ENCODE measurements at regions not wholly inside any gene's neighbourhood (a gene's known extent, or its start where the extent isn't known, plus 50 kb on each side); places are given as distances from the start of the nearest gene placed in this dataset.

GRCh38 chr3:177431525-177432176 lies 234.4 kb upstream of the TBL1XR1 start:
- DNase-seq (ENCODE audit: low read depth), result no peak

GRCh38 chr3:177435301-177435700 lies 238.0 kb upstream of the TBL1XR1 start:
- no peak for DNase-seq (ENCODE audit: low read depth)

- DNase-seq (ENCODE audit: low read depth), result no peak
Observed at GRCh38 chr3:177437513-177438337, 240.4 kb upstream of the TBL1XR1 start.

DNA sequence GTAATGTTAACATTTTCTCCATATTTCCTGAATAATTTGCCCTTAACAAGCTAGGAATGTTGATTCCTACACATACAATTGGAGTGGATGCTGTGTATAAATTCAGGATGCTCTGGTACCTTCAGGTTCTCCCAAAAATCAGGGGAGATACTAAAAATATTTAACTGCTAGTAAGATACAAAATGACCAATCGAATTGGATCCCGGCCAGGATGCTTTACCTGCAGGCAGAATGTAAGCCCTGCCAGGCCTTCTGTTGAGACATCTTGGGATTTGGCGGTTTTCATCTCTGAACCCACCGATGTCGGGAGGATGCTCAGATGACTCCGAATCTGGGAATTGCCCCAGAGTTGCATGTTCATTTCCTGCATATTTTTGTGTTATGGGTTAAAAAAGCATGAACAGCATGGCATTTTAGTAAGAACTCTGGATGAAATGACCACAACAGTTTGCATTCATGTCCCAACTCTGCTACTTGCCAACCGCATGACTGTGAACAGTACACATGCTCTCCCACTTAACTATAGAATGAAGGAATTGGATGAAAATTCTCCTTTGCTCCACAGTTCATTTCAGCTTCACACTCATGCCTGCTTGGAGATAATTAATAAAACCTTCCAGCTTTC lies 241.4 kb upstream of the TBL1XR1 start:
- no peak for DNase-seq (ENCODE audit: low read depth)

- DNase-seq (ENCODE audit: low read depth), result peak; percentile 57
Observed at GRCh38 chr3:177439694-177440269, 242.5 kb upstream of the TBL1XR1 start.

DNA sequence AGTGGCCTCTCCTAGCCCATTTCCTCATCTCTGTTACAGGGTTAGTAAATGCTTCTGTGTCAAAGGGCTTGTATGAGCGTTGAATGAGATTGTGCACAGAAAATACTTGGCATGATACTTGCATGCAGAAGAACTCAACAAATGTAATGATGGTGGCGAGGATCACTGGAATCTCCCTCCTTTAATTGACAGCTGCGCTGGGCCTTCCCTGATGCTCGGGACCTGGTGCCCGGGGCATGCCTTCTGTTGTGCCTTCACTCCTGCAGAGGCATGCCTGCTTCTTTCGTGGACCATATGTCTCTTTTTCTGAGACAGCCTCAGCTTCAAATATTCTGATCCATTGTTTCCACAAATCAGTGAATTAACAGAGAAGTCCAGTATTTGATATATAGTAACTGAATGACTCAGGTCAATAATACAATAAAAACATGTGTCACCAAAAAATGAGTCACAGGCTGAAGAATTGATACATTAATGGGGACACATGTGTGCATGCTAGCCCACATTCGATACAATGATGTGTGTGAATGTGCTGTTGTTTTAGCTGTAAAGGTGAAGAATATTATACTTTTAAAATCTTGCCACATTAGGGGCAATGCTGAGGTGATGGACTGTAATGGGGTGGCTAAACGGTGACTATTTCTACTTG lies 243.3 kb upstream of the TBL1XR1 start:
- DNase-seq (ENCODE audit: low read depth), result no peak

DNA sequence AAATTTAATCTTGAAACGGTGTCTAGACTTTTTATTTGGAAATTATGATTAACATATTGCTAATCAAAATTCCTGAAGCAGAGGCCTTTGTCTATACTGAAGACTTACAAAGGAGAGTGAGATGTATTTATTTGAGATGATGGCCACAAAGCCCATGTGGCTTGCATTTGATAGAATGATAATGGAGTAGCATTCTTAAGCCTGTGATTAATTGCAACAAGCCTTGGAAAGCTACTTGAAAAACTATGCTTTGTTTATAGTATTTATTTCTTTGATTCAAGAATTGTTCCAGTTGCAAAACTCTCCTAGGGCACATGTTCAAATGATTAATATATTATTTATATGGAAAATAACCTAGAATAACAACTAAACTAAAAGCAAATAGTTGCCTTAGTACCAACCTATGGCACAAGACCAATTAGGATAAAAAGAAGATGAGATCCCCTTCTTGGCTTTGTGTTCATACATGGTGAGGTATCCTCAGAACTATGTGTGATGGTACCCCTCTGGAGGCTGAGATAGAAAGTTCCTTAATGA lies 244.1 kb upstream of the TBL1XR1 start:
- DNase-seq (ENCODE audit: low read depth), result peak; percentile 36

- peak; percentile 51 for DNase-seq (ENCODE audit: low read depth)
Observed at GRCh38 chr3:177441813-177442646, 244.7 kb upstream of the TBL1XR1 start.

DNA sequence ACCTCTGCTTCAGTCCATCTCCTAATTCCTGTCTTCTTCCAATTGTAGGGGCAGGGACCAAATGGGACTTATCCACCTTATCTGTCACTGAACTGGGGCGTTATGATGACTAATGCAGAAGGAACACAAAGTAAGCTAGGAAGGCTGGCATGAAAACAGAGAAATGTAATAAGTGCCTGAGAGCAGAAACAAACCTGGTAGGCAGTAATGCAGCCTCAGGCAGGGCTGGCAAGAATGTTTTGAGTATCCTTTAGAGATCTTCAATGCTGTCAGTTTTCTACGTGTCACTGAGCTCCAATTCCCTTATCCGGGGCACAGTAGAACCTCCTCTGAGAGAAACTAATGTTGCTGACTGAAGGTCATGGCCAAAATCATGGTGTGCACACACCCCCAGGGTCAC lies 246.2 kb upstream of the TBL1XR1 start:
- DNase-seq (ENCODE audit: low read depth), result peak; percentile 40

DNA sequence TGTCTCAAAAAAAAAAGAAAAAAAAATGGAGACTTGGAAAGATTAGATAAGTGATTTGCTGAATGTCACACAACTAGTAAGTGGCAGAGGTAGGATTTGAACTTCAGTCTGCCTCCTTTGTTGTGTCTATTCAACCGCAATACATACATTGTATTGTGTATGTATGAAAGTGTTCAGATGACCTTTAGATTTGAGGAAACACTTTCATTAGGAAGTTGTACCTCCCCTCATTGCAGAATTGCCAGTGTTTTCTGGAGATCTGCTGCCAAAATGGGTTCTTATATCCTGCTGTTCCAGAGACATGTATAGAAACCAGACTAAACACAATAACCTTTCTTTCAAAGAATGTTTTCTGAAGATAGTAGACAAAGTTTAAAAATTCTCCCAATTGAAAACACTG lies 247.4 kb upstream of the TBL1XR1 start:
- no peak for DNase-seq (ENCODE audit: low read depth)

DNA sequence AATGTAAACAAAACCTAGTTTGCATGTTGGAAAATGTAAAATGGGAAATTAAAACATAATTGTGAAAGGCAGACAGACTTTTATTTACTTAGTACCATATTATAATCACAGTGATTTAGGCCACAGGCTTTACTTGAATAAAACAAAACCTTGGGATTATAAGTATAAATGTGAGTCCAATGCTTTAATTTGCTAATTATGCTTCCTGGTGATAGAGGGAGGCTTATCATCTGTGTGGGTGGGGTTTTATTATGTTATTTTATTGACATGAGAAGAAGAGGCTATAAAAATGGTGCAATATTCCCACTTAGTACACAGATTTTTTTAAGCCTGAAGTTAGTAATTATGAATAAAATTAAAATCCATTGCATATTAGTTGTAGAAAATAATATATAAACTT lies 248.3 kb upstream of the TBL1XR1 start:
- no peak for DNase-seq (ENCODE audit: low read depth)

DNA sequence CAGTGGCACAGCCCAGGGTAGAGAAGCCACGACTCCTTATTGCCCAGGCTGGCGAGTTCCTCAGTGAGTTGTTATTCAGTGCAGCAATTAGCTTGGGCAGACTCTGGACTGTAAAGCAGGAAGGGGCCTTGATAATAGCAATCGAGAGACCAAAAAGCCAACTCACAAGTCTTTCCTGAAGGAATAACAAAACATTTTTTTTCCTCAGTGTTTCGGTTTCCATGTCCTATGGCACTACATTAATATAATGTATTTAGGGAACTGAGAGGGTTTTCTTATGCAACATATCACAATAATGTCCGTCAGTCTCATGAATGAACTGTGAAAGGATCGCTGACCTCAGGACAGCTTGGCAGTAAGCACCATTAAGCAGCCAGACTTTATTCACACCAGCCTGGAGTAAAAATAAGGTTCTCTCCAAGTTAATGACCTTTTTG lies 248.9 kb upstream of the TBL1XR1 start:
- no peak for DNase-seq (ENCODE audit: low read depth)

DNA sequence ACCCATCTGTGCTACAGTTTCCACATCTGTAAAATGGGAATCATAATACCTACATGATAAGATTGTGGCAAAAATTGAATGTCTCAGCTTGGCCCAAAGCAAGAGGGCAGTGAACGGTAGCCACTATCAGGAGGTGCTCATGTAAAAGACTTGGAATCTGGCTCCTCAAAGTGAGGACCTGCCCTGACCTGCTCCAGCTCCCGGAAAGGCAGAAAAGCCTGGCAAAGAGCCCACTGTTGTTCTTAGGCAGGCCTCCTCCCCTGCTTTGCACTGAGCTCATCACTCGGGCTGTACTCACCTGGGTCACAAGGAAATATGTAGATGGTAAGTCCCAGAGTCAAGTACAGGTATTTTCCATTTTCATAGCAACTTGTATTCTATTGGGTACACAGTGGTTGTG lies 250.7 kb upstream of the TBL1XR1 start:
- no peak for DNase-seq (ENCODE audit: low read depth)

GRCh38 chr3:177448987-177449359 lies 251.7 kb upstream of the TBL1XR1 start:
- DNase-seq (ENCODE audit: low read depth), result no peak

DNA sequence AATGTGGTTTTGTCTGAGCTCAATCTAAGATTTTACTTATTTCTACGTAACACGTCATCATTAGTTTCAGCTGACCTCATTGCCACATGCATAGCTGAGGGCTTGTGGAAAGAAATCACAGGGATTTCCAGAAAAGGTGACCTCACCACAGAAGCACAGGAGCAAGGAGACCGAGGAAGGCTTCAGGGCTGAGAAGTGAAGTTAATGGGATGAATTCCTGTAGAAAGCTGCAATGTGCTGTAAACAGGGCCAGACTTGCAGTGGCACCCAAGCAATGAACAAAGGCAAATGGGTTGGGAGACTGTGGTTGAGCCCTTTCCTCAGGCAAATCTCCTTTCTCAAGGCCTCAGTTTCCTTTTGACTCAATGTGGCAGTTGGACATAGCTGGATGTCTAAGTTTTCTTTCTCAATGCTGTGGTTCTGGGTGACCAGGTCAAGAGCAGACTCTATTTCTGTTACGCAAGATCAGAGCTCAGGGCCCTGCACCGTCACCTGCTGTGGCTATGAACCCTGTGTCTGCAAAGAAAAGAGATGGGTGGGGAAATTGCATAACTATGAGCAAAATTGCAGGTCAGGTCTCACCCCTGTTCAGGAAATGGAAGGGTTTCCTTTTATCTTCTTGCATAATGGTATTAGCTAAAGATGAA lies 252.2 kb upstream of the TBL1XR1 start:
- peak; percentile 73 for DNase-seq (ENCODE audit: low read depth)

GRCh38 chr3:177451301-177451750 lies 254.0 kb upstream of the TBL1XR1 start:
- peak; percentile 84 for DNase-seq (ENCODE audit: low read depth)

- DNase-seq (ENCODE audit: low read depth), result peak; percentile 98
Observed at GRCh38 chr3:177451864-177452830, 254.9 kb upstream of the TBL1XR1 start.

- no peak for DNase-seq (ENCODE audit: low read depth)
Observed at GRCh38 chr3:177452831-177453450, 255.7 kb upstream of the TBL1XR1 start.

- no peak for DNase-seq (ENCODE audit: low read depth)
Observed at GRCh38 chr3:177453451-177453844, 256.2 kb upstream of the TBL1XR1 start.

Data from amniotic epithelial cell (primary cell).